H1 (cell line): ENCODE measurements at regions not wholly inside any gene's neighbourhood (a gene's known extent, or its start where the extent isn't known, plus 50 kb on each side); places are given as distances from the start of the nearest gene placed in this dataset.

Source experiments
- ASH2L ChIP-seq: fragments of 200-600, 300-600 bp; sonication (generic); IDR thresholded peaks from one replicate; pipeline ENCODE4 v1.7.1; 2017; ENCODE audit warnings: low read length
- BCL11A ChIP-seq, 2 experiments: IDR thresholded peaks; one replicate each; pipeline ENCODE4 v1.6.1; 2011; ENCODE audit warnings: low read depth in 2 of 2, low read length in 2 of 2, mild to moderate bottlenecking in 2 of 2
- CBX8 ChIP-seq: fragments of 300-800, 300-1000 bp; sonication (generic); IDR thresholded peaks from 2 replicates; pipeline ENCODE4 v1.7.1; 2016; ENCODE audit warnings: low read depth, low read length, borderline replicate concordance
- GTF2F1 ChIP-seq: IDR thresholded peaks from 2 replicates; pipeline ENCODE4 v1.6.1; 2012; ENCODE audit warnings: low read depth, low read length, improper control_type of control experiment, borderline replicate concordance
- NANOG ChIP-seq: IDR thresholded peaks from 2 replicates; pipeline ENCODE4 v1.6.1; 2011; ENCODE audit warnings: low read length, low read depth, mild to moderate bottlenecking, inconsistent platforms; ENCODE audit not compliant: insufficient read depth, poor library complexity, severe bottlenecking
- SP4 ChIP-seq: IDR thresholded peaks from 2 replicates; pipeline ENCODE4 v1.6.1; 2012; ENCODE audit warnings: low read length, inconsistent platforms
- TBP ChIP-seq: IDR thresholded peaks from 2 replicates; pipeline ENCODE4 v1.6.1; 2011; ENCODE audit warnings: low read depth, low read length, improper control_type of control experiment
- TF ChIP-seq, protein P1 (sequence below): IDR thresholded peaks from 2 replicates; pipeline ENCODE4 v1.6.1; 2012; ENCODE audit warnings: low read length, inconsistent platforms
- TF ChIP-seq, protein P2 (sequence below): IDR thresholded peaks from 2 replicates; pipeline ENCODE4 v1.6.1; 2012; ENCODE audit warnings: inconsistent platforms

DNA sequence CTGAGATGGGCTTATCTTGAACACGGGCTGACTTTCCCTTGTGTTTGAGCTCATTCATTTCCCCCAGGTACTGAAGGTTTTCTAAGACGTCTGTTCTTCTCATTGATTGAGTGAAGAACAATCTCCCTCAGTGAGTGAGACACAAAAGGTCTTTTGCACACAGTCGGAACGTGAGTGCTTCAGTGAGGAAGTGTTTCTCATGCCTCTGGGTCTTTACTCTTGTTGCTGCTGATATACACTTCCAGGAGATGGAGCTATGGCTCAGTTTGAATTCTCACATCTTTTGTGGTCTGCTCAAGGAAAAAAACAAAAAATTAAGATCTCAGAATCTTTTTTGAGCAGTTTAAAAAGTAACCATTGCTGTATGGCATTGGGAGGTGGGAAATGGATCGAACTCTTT is 981.9 kb upstream of the TENM3 start (continued):
- TF ChIP-seq, protein P1, sequence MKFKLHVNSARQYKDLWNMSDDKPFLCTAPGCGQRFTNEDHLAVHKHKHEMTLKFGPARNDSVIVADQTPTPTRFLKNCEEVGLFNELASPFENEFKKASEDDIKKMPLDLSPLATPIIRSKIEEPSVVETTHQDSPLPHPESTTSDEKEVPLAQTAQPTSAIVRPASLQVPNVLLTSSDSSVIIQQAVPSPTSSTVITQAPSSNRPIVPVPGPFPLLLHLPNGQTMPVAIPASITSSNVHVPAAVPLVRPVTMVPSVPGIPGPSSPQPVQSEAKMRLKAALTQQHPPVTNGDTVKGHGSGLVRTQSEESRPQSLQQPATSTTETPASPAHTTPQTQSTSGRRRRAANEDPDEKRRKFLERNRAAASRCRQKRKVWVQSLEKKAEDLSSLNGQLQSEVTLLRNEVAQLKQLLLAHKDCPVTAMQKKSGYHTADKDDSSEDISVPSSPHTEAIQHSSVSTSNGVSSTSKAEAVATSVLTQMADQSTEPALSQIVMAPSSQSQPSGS: no peak
- no peak for TF ChIP-seq TBP
- TF ChIP-seq BCL11A (IDR thresholded peaks at IDR 0.05; ENCODE audit: low read depth in 2 of 2, low read length in 2 of 2): no peak
- TF ChIP-seq GTF2F1: no peak
- no peak for TF ChIP-seq SP4
- TF ChIP-seq, protein P2, sequence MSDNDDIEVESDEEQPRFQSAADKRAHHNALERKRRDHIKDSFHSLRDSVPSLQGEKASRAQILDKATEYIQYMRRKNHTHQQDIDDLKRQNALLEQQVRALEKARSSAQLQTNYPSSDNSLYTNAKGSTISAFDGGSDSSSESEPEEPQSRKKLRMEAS: no peak
- TF ChIP-seq CBX8: no peak
- TF ChIP-seq NANOG: no peak
- no peak for TF ChIP-seq ASH2L
